ENCODE measurements at regions not wholly inside any gene's neighbourhood (a gene's known extent, or its start where the extent isn't known, plus 50 kb on each side); places are given as distances from the start of the nearest gene placed in this dataset.

DNA sequence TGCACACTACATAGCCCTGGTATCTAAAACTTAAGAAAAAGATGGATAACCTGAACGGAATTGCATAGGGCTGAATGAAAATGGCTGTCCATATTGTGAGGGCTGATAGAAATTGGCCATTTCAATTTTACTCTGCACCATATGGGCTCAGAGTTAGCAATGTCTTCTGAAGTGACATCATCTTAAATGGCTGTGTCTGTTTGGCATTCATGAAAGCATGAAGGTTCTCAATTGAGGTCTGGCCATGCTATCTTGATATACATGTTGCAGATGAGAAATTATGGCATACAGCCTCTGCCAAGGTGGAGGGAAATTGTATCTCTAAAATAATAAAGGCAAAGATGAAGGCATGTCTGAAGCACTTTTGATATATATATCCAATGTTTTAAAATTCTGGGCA lies 226.0 kb upstream of the PDE3A start:
- TF ChIP-seq, protein P1, sequence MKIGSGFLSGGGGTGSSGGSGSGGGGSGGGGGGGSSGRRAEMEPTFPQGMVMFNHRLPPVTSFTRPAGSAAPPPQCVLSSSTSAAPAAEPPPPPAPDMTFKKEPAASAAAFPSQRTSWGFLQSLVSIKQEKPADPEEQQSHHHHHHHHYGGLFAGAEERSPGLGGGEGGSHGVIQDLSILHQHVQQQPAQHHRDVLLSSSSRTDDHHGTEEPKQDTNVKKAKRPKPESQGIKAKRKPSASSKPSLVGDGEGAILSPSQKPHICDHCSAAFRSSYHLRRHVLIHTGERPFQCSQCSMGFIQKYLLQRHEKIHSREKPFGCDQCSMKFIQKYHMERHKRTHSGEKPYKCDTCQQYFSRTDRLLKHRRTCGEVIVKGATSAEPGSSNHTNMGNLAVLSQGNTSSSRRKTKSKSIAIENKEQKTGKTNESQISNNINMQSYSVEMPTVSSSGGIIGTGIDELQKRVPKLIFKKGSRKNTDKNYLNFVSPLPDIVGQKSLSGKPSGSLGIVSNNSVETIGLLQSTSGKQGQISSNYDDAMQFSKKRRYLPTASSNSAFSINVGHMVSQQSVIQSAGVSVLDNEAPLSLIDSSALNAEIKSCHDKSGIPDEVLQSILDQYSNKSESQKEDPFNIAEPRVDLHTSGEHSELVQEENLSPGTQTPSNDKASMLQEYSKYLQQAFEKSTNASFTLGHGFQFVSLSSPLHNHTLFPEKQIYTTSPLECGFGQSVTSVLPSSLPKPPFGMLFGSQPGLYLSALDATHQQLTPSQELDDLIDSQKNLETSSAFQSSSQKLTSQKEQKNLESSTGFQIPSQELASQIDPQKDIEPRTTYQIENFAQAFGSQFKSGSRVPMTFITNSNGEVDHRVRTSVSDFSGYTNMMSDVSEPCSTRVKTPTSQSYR (CRISPR knock-in tag; IDR thresholded peaks at IDR 0.05) = no peak
- TF ChIP-seq, protein P2, sequence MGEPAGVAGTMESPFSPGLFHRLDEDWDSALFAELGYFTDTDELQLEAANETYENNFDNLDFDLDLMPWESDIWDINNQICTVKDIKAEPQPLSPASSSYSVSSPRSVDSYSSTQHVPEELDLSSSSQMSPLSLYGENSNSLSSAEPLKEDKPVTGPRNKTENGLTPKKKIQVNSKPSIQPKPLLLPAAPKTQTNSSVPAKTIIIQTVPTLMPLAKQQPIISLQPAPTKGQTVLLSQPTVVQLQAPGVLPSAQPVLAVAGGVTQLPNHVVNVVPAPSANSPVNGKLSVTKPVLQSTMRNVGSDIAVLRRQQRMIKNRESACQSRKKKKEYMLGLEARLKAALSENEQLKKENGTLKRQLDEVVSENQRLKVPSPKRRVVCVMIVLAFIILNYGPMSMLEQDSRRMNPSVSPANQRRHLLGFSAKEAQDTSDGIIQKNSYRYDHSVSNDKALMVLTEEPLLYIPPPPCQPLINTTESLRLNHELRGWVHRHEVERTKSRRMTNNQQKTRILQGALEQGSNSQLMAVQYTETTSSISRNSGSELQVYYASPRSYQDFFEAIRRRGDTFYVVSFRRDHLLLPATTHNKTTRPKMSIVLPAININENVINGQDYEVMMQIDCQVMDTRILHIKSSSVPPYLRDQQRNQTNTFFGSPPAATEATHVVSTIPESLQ (CRISPR knock-in tag; IDR thresholded peaks at IDR 0.05) = no peak
- TF ChIP-seq, protein P3, sequence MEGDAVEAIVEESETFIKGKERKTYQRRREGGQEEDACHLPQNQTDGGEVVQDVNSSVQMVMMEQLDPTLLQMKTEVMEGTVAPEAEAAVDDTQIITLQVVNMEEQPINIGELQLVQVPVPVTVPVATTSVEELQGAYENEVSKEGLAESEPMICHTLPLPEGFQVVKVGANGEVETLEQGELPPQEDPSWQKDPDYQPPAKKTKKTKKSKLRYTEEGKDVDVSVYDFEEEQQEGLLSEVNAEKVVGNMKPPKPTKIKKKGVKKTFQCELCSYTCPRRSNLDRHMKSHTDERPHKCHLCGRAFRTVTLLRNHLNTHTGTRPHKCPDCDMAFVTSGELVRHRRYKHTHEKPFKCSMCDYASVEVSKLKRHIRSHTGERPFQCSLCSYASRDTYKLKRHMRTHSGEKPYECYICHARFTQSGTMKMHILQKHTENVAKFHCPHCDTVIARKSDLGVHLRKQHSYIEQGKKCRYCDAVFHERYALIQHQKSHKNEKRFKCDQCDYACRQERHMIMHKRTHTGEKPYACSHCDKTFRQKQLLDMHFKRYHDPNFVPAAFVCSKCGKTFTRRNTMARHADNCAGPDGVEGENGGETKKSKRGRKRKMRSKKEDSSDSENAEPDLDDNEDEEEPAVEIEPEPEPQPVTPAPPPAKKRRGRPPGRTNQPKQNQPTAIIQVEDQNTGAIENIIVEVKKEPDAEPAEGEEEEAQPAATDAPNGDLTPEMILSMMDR (IDR thresholded peaks at IDR 0.05) = no peak
- TF ChIP-seq CBFB (CRISPR knock-in tag; IDR thresholded peaks at IDR 0.05; ENCODE audit: low read depth) = no peak
